ENCODE measurements at regions not wholly inside any gene's neighbourhood (a gene's known extent, or its start where the extent isn't known, plus 50 kb on each side); places are given as distances from the start of the nearest gene placed in this dataset.
A peak's percentile ranks its signal among the peaks of the same experiment; 100 is the strongest.
"Not testable (repeated sequence)": the region's sequence is repeated elsewhere in the genome, so short reads cannot be mapped to it uniquely, and the experiment has no call there.

DNA sequence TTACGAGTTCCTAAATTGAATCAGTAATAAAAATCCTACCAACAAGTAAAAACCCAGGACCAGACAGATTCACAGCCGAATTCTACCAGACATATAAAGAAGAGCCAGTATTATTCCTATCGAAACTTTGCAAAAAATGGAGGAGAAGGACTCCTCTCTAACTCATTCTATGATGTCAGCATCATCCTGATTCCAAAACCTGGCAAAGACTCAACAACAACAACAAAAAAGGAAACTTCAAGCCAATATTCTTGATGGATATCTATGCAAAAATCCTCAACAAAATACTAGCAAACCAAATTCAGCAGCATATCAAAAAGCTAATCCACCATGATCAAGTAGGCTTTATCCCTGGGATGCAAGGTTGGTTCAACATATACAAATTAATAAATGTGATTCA is 84.6 kb upstream of the ADRB2 start:
- H2BK15ac ChIP-seq (ENCODE audit: low read depth, low read length); H3K14ac ChIP-seq (replicated peaks; ENCODE audit: low read depth, low read length); H2AK9ac ChIP-seq (replicated peaks; ENCODE audit: low read depth, low read length, poor library complexity); H2BK120ac ChIP-seq (ENCODE audit: low read depth, low read length); H3K9me3 ChIP-seq (ENCODE audit: control insufficient read depth, insufficient read depth, low read length); H3K4me1 ChIP-seq (ENCODE audit: control insufficient read depth, insufficient read depth, low read length); H3K23ac ChIP-seq (ENCODE audit: low read depth, low read length); dilution Hi-C loops (cut with HindIII; ENCODE audit: low sequenced_read_pairs, unreplicated experiment); H3K27me3 ChIP-seq (ENCODE audit: control insufficient read depth, insufficient read depth, low read length); H4K91ac ChIP-seq (ENCODE audit: insufficient read depth, low read depth, low read length); ATAC-seq (ENCODE audit: low read depth); H3K18ac ChIP-seq (ENCODE audit: low read depth, low read length); H3K79me1 ChIP-seq (ENCODE audit: low read depth in 1 of 2, low read length in 2 of 2); H4K20me1 ChIP-seq (ENCODE audit: insufficient read depth, low read length); H3K56ac ChIP-seq (ENCODE audit: extremely low read depth, insufficient read depth, low read length); H4K8ac ChIP-seq (ENCODE audit: low read depth in 2 of 2, low read length in 2 of 2); H4K5ac ChIP-seq (ENCODE audit: low read depth, low read length); H3K9ac ChIP-seq (ENCODE audit: low read depth, low read length); BruUV-seq (replicated peaks); H2AK5ac ChIP-seq (ENCODE audit: low read depth, low read length); H3K9me1 ChIP-seq (ENCODE audit: insufficient read depth, low read length); H2AFZ ChIP-seq (replicated peaks; ENCODE audit: low read length, poor library complexity); H3K36me3 ChIP-seq (ENCODE audit: control insufficient read depth, insufficient read depth, low read length); H3K4me2 ChIP-seq (ENCODE audit: low read depth, low read length); H3K27ac ChIP-seq (ENCODE audit: insufficient read depth, low read length); in situ Hi-C loops (cut with MboI; ENCODE audit: low sequenced_read_pairs); H3K4me3 ChIP-seq (ENCODE audit: insufficient read depth, low read depth, low read length); H2BK20ac ChIP-seq (ENCODE audit: low read depth, low read length); H2BK5ac ChIP-seq (ENCODE audit: low read depth, low read length, poor library complexity, severe bottlenecking); H3K4ac ChIP-seq (ENCODE audit: low read depth, low read length): not testable (repeated sequence)
- intact Hi-C loops (cut with micrococcal nuclease) = loop anchor here (1.0 to 5.0 kb wide), 7 partner anchors 86 to 486 kb away; partner anchors contain the start of gene ADRB2
- no CpG with 5 or more reads among the region's 3 CpGs for WGBS, 2 experiments (ENCODE audit: extremely low coverage in 2 of 2, insufficient read length in 1 of 2)
- peak; percentile 24 for DNase-seq
- POLR2A ChIA-PET (ENCODE audit: unreplicated experiment) = interaction anchor here (0.6 kb wide), 1 partner anchor 466 kb away, joined by 5 read pairs; no protein-coding TSS in a partner anchor
- CTCF ChIA-PET = interaction anchor here (0.6 to 4.7 kb wide), 28 partner anchors 9 to 527 kb away, joined by 3 to 34 read pairs (median 4); no protein-coding TSS in a partner anchor

DNA sequence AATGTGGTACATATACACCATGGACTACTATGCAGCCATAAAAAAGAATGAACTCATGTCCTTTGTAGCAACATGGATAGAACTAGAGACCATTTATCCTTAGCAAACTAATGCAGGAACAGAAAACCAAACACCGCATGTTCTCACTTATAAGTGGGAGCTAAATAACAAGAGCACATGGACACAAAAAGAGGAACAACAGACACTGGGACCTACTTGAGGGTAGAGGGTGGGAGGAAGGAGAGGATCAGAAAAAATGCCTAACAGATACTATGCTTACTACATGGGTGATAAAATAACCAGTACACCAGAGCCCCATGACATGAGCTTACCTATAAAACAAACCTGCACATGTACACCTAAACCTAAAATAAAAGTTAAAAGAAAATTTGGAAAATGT is 82.0 kb upstream of the ADRB2 start:
- H3K36me3 ChIP-seq (ENCODE audit: control insufficient read depth, insufficient read depth, low read length); H3K4ac ChIP-seq (ENCODE audit: low read depth, low read length); H3K23ac ChIP-seq (ENCODE audit: low read depth, low read length); H3K56ac ChIP-seq (ENCODE audit: extremely low read depth, insufficient read depth, low read length); H4K5ac ChIP-seq (ENCODE audit: low read depth, low read length); H3K4me2 ChIP-seq (ENCODE audit: low read depth, low read length); H4K91ac ChIP-seq (ENCODE audit: insufficient read depth, low read depth, low read length); CTCF ChIA-PET; H3K4me3 ChIP-seq (ENCODE audit: insufficient read depth, low read depth, low read length); H2BK15ac ChIP-seq (ENCODE audit: low read depth, low read length); dilution Hi-C loops (cut with HindIII; ENCODE audit: low sequenced_read_pairs, unreplicated experiment); H3K9me1 ChIP-seq (ENCODE audit: insufficient read depth, low read length); H2BK5ac ChIP-seq (ENCODE audit: low read depth, low read length, poor library complexity, severe bottlenecking); H3K18ac ChIP-seq (ENCODE audit: low read depth, low read length); in situ Hi-C loops (cut with MboI; ENCODE audit: low sequenced_read_pairs); H2BK20ac ChIP-seq (ENCODE audit: low read depth, low read length); H4K20me1 ChIP-seq (ENCODE audit: insufficient read depth, low read length); H3K27ac ChIP-seq (ENCODE audit: insufficient read depth, low read length); ATAC-seq (ENCODE audit: low read depth); H3K27me3 ChIP-seq (ENCODE audit: control insufficient read depth, insufficient read depth, low read length); H2AFZ ChIP-seq (replicated peaks; ENCODE audit: low read length, poor library complexity); H2BK120ac ChIP-seq (ENCODE audit: low read depth, low read length); H4K8ac ChIP-seq (ENCODE audit: low read depth in 2 of 2, low read length in 2 of 2); H3K9me3 ChIP-seq (ENCODE audit: control insufficient read depth, insufficient read depth, low read length); H3K14ac ChIP-seq (replicated peaks; ENCODE audit: low read depth, low read length); BruUV-seq (replicated peaks); H2AK9ac ChIP-seq (replicated peaks; ENCODE audit: low read depth, low read length, poor library complexity); POLR2A ChIA-PET (ENCODE audit: unreplicated experiment); H3K4me1 ChIP-seq (ENCODE audit: control insufficient read depth, insufficient read depth, low read length); DNase-seq; H3K9ac ChIP-seq (ENCODE audit: low read depth, low read length); H2AK5ac ChIP-seq (ENCODE audit: low read depth, low read length); H3K79me1 ChIP-seq (ENCODE audit: low read depth in 1 of 2, low read length in 2 of 2): not testable (repeated sequence)
- WGBS, 2 experiments (ENCODE audit: extremely low coverage in 2 of 2, insufficient read length in 1 of 2) = no CpG with 5 or more reads among the region's 1 CpG
- intact Hi-C loops (cut with micrococcal nuclease) = loop anchor here (5.0 kb wide), 3 partner anchors 83 to 483 kb away; partner anchors contain the start of gene ADRB2
